HG03139 (cell line): ENCODE measurements at regions not wholly inside any gene's neighbourhood (a gene's known extent, or its start where the extent isn't known, plus 50 kb on each side); places are given as distances from the start of the nearest gene placed in this dataset.

Experiments used
- ATAC-seq: cut with Tn5 transposase; IDR thresholded peaks from one replicate; pipeline ENCODE4 v1.9.1; 2021; ENCODE audit not compliant: unreplicated experiment

- ATAC-seq = no peak
These were observed 593.2 kb downstream of the BRD1 start for GRCh38 chr22:49234459-49234858.

GRCh38 chr22:49233507-49234100 is 594.1 kb downstream of the BRD1 start:
- no peak for ATAC-seq

- no peak for ATAC-seq
These were observed 595.2 kb downstream of the BRD1 start for GRCh38 chr22:49232319-49233067.

- ATAC-seq = no peak
These were observed 597.5 kb downstream of the BRD1 start for GRCh38 chr22:49230194-49230577.

- no peak for ATAC-seq
These were observed 598.0 kb downstream of the BRD1 start for GRCh38 chr22:49229483-49230193.

- no peak for ATAC-seq
These were observed 599.1 kb downstream of the BRD1 start for GRCh38 chr22:49228431-49229037.

GRCh38 chr22:49227670-49228069 is 600.0 kb downstream of the BRD1 start:
- ATAC-seq = no peak

GRCh38 chr22:49226096-49226495 is 601.6 kb downstream of the BRD1 start:
- ATAC-seq = no peak

- ATAC-seq = no peak
These were observed 603.4 kb downstream of the BRD1 start for GRCh38 chr22:49224243-49224642.

- ATAC-seq = no peak
These were observed 609.5 kb downstream of the BRD1 start for GRCh38 chr22:49218142-49218541.

- ATAC-seq = no peak
These were observed 611.1 kb downstream of the BRD1 start for GRCh38 chr22:49216579-49216978.

- no peak for ATAC-seq
These were observed 611.8 kb downstream of the BRD1 start for GRCh38 chr22:49215840-49216239.

GRCh38 chr22:49214976-49215375 is 612.7 kb downstream of the BRD1 start:
- no peak for ATAC-seq

- no peak for ATAC-seq
These were observed 613.8 kb downstream of the BRD1 start for GRCh38 chr22:49213731-49214352.

- no peak for ATAC-seq
These were observed 615.2 kb downstream of the BRD1 start for GRCh38 chr22:49212466-49212865.

GRCh38 chr22:49212002-49212401 is 615.7 kb downstream of the BRD1 start:
- ATAC-seq = no peak

- ATAC-seq = no peak
These were observed 616.5 kb downstream of the BRD1 start for GRCh38 chr22:49211176-49211575.

GRCh38 chr22:49210606-49211005 is 617.1 kb downstream of the BRD1 start:
- no peak for ATAC-seq

GRCh38 chr22:49209452-49210195 is 618.0 kb downstream of the BRD1 start:
- no peak for ATAC-seq

- ATAC-seq = no peak
These were observed 618.9 kb downstream of the BRD1 start for GRCh38 chr22:49208768-49209252.
